Hematopoietic multipotent progenitor cell (in vitro differentiated cells): ENCODE measurements at regions not wholly inside any gene's neighbourhood (a gene's known extent, or its start where the extent isn't known, plus 50 kb on each side); places are given as distances from the start of the nearest gene placed in this dataset.
"Not testable (repeated sequence)": the region's sequence is repeated elsewhere in the genome, so short reads cannot be mapped to it uniquely, and the experiment has no call there.

ENCODE experiments used
- DNase-seq, 3 donors: peaks; one replicate each; pipeline ENCODE4 v3.0.0-alpha.2; 2011 to 2015; ENCODE audit warnings: low read depth in 2 of 3, low spot score in 2 of 3

GRCh38 chr5:120293796-120294195, 170.3 kb upstream of the PRR16 start:
- DNase-seq, result no peak

GRCh38 chr5:120297616-120298015, 166.5 kb upstream of the PRR16 start:
- no peak for DNase-seq

DNA sequence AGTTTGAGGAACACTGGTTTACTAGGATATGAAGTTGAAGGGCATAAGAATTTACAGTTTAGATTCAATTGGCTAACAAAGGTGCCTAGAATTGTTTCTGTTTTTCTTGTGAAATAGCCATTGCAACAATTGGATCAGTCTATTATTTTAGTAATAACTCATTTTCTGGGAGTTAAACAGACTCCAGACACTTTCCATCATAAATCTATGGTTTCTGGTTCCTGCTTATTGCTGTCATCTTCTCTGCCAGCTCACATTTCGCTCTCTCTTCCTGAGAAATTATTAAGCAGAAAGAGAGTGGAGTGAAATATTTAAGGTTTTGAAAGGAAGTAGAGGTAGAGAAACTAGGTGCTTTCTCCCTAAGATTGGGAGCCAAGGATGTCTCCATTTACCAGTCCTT, 165.1 kb upstream of the PRR16 start:
- DNase-seq, result peak in 1 of 3 donors; percentile 10

DNA sequence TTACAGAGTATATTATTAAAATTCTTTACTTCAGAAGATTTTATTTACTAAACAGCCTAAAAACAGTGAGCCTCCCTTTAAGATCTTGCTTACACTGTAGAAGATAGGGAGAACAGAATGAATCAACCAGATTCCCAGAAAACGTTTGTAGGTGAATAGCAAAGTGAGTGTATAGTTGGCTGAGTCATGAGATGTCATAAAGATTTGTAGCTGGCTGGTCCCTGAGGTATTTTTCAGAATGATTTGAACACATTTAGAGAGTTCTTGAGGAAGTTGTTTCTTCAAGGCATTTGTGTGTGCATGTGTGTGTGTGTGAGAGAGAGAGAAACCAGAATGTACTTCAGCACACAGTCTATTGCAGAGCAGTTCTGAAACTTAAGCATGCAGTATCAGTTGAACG, 159.4 kb upstream of the PRR16 start:
- peak in 2 of 3 donors; percentile 39 to 77 for DNase-seq

GRCh38 chr5:120306303-120306702, 157.8 kb upstream of the PRR16 start:
- no peak for DNase-seq

- no peak for DNase-seq
Measured at GRCh38 chr5:120314191-120314590, 149.9 kb upstream of the PRR16 start.

- no peak for DNase-seq
Measured at GRCh38 chr5:120320626-120321025, 143.5 kb upstream of the PRR16 start.

GRCh38 chr5:120326651-120327050, 137.4 kb upstream of the PRR16 start:
- no peak for DNase-seq

GRCh38 chr5:120327180-120327579, 136.9 kb upstream of the PRR16 start:
- DNase-seq, result no peak

GRCh38 chr5:120329095-120329494, 135.0 kb upstream of the PRR16 start:
- no peak for DNase-seq

GRCh38 chr5:120330558-120330957, 133.5 kb upstream of the PRR16 start:
- DNase-seq, result no peak

- no peak for DNase-seq
Measured at GRCh38 chr5:120344181-120344580, 119.9 kb upstream of the PRR16 start.

- DNase-seq, result no peak
Measured at GRCh38 chr5:120345947-120346346, 118.2 kb upstream of the PRR16 start.

GRCh38 chr5:120351071-120351470, 113.0 kb upstream of the PRR16 start:
- DNase-seq, result not testable (repeated sequence)

GRCh38 chr5:120354126-120354525, 110.0 kb upstream of the PRR16 start:
- no peak for DNase-seq

GRCh38 chr5:120358949-120359348, 105.2 kb upstream of the PRR16 start:
- DNase-seq, result no peak

DNA sequence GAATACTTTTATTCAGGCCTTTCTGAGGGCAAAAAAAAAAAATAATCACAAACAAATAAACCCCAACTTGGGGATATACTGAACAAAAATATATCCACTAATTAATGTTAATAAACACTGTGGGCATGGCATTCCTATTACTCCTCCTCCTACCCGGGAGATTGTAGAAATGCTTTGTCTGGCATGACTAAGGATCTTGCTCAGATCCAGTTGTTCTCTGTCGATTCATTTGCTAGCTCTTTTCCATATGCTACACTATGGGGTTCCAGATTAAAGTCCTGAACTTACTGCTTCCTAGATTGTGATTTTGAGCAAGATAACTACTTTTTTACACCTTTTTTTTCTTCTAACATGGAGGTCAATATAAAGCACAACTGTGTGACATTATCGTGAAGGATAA, 102.2 kb upstream of the PRR16 start:
- no peak for DNase-seq

DNA sequence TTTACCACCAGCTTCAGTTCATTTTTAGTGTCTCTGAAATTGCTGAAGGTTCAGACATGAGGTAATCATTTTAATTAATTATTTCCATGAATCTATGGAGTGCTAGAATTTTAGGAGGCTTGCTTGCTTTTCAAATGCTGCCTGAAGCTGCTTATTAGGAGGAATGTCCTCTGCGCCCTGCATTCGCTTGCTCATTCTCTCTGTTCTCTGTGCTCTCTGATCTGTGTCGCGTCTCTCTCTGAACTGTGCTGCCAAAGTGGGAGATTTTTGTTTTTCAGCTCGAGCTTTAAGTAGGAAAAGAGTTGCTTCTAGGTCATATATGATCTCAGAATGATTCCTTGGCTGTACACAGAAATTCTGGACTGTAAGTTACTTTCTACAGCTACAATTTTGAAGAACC, 101.7 kb upstream of the PRR16 start:
- DNase-seq, result no peak

GRCh38 chr5:120365656-120366446, 98.2 kb upstream of the PRR16 start:
- DNase-seq, result no peak

GRCh38 chr5:120367896-120368634, 96.0 kb upstream of the PRR16 start:
- no peak for DNase-seq

- DNase-seq, result no peak
Measured at GRCh38 chr5:120368923-120369715, 95.0 kb upstream of the PRR16 start.
